K562 (cell line): ENCODE measurements at regions not wholly inside any gene's neighbourhood (a gene's known extent, or its start where the extent isn't known, plus 50 kb on each side); places are given as distances from the start of the nearest gene placed in this dataset.

Source experiments
- CHD1 ChIP-seq: fragments of 200-600 bp; sonication (generic); IDR thresholded peaks from one replicate; pipeline ENCODE4 v1.6.1; 2012; ENCODE audit warnings: mild to moderate bottlenecking, moderate library complexity, low read length, inconsistent platforms
- CUX1 ChIP-seq: fragments of 200-800 bp; sonication (Bioruptor generic); IDR thresholded peaks from 2 replicates; pipeline ENCODE4 v1.6.1; 2016; ENCODE audit warnings: missing genetic modification characterization, missing compliant biosample characterization
- EZH2 ChIP-seq: IDR thresholded peaks from 2 replicates; pipeline ENCODE4 v1.6.1; 2012; ENCODE audit warnings: low read depth, mild to moderate bottlenecking, inconsistent platforms, low read length, borderline replicate concordance
- GMEB1 ChIP-seq: fragments of 250-450 bp; sonication (Bioruptor Pico); IDR thresholded peaks from 2 replicates; pipeline ENCODE4 v1.4.0; 2020; ENCODE audit warnings: mild to moderate bottlenecking
- HDAC6 ChIP-seq: IDR thresholded peaks from 2 replicates; pipeline ENCODE4 v1.6.1; 2012; ENCODE audit warnings: low read depth, mild to moderate bottlenecking, control low read depth, inconsistent platforms, low read length, moderate library complexity
- PYGO2 ChIP-seq: fragments of 450-650 bp; IDR thresholded peaks from 2 replicates; pipeline ENCODE4 v1.6.1; 2016; ENCODE audit warnings: mild to moderate bottlenecking, missing genetic modification characterization, moderate library complexity, missing compliant biosample characterization
- SMARCA4 ChIP-seq: fragments of 450-650 bp; IDR thresholded peaks from 2 replicates; pipeline ENCODE4 v1.6.1; 2016
- ZBTB43 ChIP-seq: sonication (generic); formaldehyde crosslinking; IDR thresholded peaks from 2 replicates; pipeline ENCODE4 v1.8.0; 2023; ENCODE audit warnings: mild to moderate bottlenecking, missing genetic modification reagents
- ZNF253 ChIP-seq: fragments of 250-450 bp; sonication (Bioruptor Pico); conservative IDR thresholded peaks from 2 replicates; pipeline ENCODE4 v1.6.1; 2021; ENCODE audit warnings: mild to moderate bottlenecking
- ZNF778 ChIP-seq: fragments of 450-650 bp; formaldehyde crosslinking; IDR thresholded peaks from 2 replicates; pipeline ENCODE4 v1.4.0; 2020; ENCODE audit warnings: mild to moderate bottlenecking, moderate library complexity

GRCh38 chr2:224137208-224137607, 98.1 kb upstream of the SERPINE2 start (continued):
- TF ChIP-seq CUX1 (CRISPR knock-in tag) (no peak), SMARCA4 (no peak), CHD1 (no peak), ZBTB43 (no peak), ZNF778 (no peak), ZNF253 (CRISPR knock-in tag) (no peak), PYGO2 (tag) (no peak), HDAC6 (no peak), GMEB1 (no peak), EZH2 (no peak)
